ENCODE measurements at regions not wholly inside any gene's neighbourhood (a gene's known extent, or its start where the extent isn't known, plus 50 kb on each side); places are given as distances from the start of the nearest gene placed in this dataset.
"Not testable (repeated sequence)": the region's sequence is repeated elsewhere in the genome, so short reads cannot be mapped to it uniquely, and the experiment has no call there.

- not testable (repeated sequence) for DNase-seq
Measured at GRCh38 chr7:56697058-56697457, 435.2 kb downstream of the ZNF479 start.

GRCh38 chr7:56686276-56686859 is 445.9 kb downstream of the ZNF479 start:
- no peak for DNase-seq

- no peak for DNase-seq
Measured at GRCh38 chr7:56639173-56639746, 493.0 kb downstream of the ZNF479 start.

DNA sequence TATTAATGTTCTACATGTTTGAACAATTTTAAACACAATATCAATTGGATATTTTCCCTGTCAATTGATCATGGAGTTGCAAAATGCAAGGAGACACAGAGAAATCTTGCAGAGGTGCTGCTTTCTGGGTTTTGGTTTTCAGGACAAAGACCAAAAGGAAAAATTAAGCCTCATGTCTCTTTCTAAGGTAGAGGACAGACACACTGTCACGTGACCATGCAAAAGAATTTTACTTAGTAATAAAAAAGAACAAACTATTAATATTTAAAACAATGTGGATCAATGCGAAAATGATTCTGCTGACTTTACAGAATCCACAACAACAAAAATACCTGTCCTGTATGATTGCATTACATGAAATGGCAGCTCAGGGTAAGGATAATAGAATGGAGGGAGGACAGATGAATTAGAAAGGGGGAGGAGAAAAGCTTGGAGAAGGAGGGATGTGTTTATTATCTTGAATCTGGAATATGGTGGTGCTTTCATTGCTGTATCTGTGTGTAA is 493.7 kb upstream of the NUPR2 start:
- no peak for DNase-seq

GRCh38 chr7:56605146-56605545 is 488.9 kb upstream of the NUPR2 start:
- DNase-seq, result no peak

DNA sequence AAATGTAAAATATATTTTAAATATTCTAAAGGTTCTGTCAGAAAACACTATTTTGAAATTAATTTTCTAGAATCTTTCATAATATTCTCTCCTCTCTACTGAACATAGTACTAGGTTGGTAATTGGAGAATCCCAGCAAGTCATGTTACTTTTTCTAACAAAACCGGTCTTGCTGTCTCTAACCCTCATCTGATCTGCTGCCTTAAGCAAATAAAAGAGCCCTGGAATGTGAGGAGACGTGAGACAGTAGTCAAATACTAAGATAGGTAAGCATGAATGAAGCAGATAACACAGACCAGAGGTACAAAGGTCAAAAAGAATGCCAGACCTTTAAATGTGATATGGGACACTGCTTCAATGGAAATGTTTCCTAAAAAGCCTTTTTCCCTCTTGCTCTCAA is 462.4 kb upstream of the NUPR2 start:
- no peak for DNase-seq

DNA sequence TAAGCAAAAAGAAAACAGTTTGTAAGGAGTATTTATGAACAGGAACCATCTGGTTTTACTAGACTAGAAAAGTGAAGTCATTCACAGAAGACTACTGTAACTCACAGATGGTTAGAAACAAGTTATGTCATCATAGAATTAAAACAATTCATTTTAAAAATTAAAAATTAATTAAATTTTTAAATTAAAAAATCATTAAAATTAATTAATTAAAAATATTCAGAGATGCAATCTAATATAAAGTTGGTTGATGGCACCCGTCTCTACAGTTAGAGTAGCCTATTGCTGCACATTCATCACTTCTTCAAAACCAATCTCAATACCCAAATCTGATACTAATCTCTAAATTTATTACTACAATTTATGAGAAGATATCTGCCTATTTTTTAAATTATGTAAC is 454.8 kb upstream of the NUPR2 start:
- DNase-seq, result no peak

DNA sequence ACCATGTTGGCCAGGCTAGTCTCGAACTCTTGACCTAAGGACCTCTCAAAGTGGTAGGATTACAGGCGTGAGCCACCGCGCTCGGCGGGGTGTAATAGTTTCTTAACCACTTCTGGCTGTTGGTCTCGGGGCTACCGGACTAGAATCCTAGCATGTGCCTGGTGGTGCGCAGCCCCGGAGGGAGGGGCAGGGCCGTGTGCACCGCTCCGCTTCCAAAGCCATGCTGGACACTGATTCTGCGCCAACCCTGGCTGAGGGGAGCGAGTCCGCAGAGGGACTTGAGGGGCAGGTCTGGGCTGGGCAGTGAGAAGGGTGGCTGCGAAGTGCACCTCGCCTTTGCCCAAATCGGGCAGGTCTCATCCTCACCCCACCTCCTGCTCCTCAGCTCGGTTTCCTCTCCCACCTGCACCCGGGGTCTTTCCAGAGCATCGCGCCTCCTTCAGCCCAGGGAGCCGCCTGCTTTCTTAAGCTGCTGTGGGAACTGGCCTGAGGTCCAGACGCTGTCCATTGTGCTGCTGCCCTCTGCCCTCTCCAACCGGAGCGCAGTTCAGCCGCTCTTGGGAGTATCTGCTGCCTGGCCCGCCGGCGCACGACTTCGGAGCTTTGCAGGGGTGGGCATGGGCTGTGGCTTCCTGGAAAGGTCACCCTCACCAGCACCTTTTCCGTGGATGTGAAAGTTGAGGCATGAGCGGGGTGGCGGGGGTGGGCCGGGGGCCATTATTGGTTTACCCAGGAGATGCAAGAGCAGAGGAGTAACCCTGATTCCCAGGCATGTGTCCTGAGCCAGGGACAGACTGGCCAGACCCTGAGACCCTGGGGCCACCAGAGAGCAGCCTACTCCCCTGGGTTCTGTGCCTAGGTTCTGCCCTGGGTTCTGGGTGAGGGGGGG is 422.6 kb upstream of the NUPR2 start:
- no peak for DNase-seq

- no peak for DNase-seq
Measured at GRCh38 chr7:56537952-56538351, 421.7 kb upstream of the NUPR2 start.

DNA sequence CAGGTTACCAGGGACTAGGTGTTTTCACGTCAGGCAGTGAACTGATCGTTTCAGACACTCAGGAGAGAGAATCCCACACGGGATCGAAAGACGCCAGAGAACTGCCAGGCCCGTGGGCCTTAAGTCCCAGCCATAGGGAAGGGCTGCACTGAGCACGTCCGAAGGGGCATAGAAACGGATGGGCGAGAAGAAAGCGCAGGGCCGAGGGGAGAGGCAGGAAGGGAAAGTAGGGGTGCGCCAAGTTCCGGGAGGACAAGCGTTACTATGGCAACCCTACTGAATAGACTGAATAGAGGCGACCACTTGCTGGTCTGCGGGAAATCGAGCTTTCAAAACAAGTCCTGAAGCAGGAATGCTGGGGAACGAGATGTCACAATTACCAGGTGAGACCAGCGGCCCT is 421.3 kb upstream of the NUPR2 start:
- no peak for DNase-seq

DNA sequence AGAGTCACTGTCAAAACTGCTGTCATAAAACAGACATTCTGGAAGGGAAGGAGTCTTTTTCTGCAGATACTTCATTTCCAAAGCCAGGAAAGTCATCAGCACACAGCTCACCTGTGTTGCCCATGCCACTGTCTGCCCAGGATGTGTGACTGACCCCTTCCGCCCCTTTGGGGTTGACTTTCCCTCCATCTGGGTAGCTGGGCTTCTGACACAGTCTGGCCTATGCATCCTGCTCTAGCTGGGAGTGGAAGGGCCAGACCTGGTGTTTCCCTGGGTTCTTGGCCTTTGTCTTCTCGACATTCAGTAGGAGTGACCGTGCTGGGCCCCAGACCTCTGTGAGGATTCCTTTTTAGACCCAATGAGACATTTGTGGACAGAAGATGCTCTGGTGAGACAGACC is 378.9 kb upstream of the NUPR2 start:
- DNase-seq, result no peak

- DNase-seq, result no peak
Measured at GRCh38 chr7:56493704-56494450, 377.7 kb upstream of the NUPR2 start.

DNA sequence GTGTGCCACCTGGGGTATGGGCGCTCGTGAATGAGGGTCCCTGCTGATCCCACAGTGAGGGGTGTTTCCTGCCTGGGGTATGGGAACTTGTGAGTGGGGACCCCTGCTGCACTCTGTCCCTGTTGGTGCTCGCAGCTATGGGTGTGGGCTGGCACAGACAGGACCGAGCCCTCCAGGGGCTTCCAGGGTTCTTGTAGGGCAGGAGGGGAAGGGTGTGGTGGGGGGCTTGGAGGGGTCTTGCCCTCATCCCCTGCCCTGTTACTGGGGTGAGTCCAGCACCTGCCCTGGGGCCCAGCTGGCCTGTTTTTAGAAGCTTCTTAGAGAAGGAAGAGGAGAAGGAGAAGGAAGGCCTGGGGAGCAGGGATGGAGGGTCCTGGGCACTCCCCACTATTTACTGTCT is 377.0 kb upstream of the NUPR2 start:
- DNase-seq, result no peak

- no peak for DNase-seq
Measured at GRCh38 chr7:56491636-56492425, 375.6 kb upstream of the NUPR2 start.

DNA sequence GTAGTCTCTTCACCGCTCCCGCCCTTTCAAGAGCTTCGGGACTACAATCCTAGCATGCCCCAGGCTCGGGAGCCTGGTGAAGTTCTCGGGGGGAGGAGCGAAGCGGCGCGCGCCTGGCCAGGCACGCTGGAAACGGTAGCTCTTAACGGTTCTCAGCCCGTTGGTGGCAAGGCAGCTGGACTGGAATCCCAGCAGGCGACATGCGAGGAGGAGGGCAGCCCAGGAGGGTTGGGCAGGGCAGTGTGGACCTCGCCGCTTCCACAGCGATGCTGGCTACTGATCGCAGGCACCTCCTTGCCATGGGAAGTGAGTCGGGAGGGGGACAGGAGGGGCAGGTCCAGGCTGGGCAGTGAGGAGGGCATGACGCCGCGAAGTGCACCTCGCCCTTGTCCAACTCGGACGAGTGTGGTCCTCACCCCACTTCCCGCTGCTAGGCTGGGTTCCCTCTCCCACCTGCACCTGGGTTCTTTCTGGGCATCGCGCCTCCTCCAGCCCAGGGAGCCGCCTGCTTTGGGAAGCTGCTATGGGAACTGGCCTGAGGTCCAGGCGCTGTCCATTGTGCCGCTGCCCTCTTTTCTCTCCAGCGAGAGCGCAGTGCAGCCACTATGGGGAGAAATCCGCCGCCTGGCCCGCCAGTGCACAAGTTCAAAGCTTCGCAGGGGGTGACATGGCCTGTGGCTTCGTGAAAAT is 367.8 kb upstream of the NUPR2 start:
- DNase-seq, result no peak

DNA sequence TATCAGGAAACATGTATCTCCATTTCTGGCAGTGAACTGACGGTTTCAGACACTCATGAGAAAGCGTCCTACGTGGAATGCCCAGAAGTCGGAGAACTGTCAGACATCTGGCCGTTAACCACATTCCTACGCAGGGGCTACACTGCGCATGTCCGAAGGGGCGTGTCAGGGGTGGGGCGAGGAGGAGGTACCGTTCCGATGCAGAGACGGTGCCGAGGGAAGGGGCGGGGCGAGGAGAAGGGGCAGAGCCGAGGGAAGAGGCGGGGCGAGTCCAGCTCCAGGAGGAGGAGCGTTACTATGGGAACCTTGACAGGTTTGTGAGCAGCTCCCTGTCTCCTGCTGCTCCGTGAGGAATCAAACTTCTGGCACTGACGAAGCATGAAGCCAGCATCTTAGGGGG is 366.9 kb upstream of the NUPR2 start:
- DNase-seq, result no peak

DNA sequence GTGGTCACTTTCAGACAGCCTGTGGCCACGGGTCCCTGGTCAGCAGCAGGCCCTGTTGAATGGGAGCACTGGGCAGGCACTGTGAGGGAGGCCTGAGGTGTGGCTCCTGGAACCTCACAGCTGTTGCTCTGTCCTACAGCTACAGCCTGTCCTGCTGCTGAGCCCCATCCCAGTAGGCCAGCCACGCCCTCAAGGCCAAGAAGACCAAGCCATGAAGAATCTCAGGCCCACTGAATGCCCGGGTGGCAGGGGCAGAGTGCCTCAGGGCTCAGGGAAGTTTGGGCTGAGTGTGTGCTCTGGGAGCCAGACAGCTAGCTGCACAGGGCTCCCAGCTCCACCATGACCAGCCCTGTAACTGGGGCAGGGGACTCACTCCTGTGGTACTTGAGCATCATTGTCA is 363.5 kb upstream of the NUPR2 start:
- no peak for DNase-seq

- DNase-seq, result no peak
Measured at GRCh38 chr7:56479136-56479535, 362.9 kb upstream of the NUPR2 start.

GRCh38 chr7:56474271-56474670 is 358.1 kb upstream of the NUPR2 start:
- DNase-seq, result no peak

DNA sequence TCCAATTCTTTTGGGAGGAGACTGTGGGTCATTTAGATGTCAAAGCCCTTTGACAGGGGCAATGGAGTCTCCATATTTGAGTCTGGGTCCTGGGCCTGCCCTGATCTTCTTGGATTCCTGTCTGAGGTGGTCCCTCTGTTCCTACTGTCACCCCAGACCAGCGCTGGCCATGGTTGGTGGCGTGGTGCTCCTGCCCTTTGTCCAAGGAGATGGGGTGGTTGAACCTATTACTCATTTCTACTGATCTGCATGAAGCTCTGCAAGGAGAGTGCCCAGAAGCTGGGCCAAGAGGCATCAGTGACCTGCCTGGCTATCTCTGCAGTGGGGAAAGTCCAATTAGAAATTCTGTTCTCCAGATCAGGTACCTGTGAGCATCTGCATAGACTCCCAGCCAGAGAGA is 355.6 kb upstream of the NUPR2 start:
- DNase-seq, result no peak

- DNase-seq, result not testable (repeated sequence)
Measured at GRCh38 chr7:56466607-56467525, 350.6 kb upstream of the NUPR2 start.
